ENCODE measurements at regions not wholly inside any gene's neighbourhood (a gene's known extent, or its start where the extent isn't known, plus 50 kb on each side); places are given as distances from the start of the nearest gene placed in this dataset.

GRCh38 chr6:16972535-16972934 lies 129.3 kb upstream of the STMND1 start:
- TF ChIP-seq CTCF (conservative IDR thresholded peaks at IDR 0.05) = no peak
- TF ChIP-seq ZFX (IDR thresholded peaks at IDR 0.05) = no peak
